ENCODE measurements at regions not wholly inside any gene's neighbourhood (a gene's known extent, or its start where the extent isn't known, plus 50 kb on each side); places are given as distances from the start of the nearest gene placed in this dataset.

DNA sequence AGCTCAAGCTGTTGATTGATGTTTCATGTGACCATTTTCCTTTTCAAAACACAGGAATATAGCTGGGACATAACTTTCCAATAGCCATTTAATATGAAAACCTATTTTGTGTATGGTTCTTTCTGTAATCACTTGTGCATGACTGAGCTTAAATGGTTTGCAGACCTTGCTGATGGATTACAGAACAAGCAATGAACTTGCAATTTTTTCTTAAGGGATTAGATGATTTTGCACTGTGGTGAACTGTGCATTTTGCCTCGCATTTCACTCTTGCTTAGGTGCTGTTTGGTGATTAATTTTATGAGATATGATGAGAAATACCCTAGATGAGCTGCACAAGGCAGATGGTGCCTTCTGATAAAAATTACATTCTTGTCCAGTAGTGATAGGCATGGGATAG, 419.0 kb upstream of the FBXO33 start:
- Mint-ChIP-seq H3K36me3 (no peaks in the 10 kb centered on the region), H3K4me1 (no peaks in the 10 kb centered on the region)
- DNase-seq = no peak

DNA sequence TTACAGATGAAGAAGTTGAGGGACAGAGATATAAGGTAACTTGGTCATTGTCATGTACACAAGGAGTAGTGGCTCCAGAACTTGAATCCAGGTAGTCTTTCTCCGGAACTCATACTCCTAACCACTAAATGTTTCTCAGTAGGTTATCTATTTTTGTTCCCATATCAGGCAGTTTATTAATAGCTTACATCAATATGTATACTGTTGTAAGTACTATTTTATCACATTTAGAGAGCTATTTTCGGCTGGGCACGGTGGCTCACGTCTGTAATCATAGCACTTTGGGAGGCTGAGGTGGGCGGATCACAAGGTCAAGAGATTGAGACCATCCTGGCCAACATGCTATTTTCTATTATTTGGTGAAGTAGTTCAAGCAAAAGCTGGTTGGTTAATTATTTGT, 415.6 kb upstream of the FBXO33 start:
- ATAC-seq (ENCODE audit: low read depth in 2 of 2) = no peak
- Mint-ChIP-seq H3K4me1 (no peaks in the 10 kb centered on the region), H3K36me3 (no peaks in the 10 kb centered on the region), H3K4me3 (no peak overlapping the region), H3K27ac (no peak overlapping the region), H3K9me3 (no peaks in the 10 kb centered on the region), H3K27me3 (no peaks in the 10 kb centered on the region)
- DNase-seq = no peak

More for the DNA sequence above, 419.0 kb upstream of the FBXO33 start:
- Mint-ChIP-seq H3K27ac (peak overlapping the region in 1 of 6 donors; percentile 21), H3K27me3 (no peaks in the 10 kb centered on the region), H3K4me3 (no peak overlapping the region), H3K9me3 (no peaks in the 10 kb centered on the region)
- ATAC-seq (ENCODE audit: low read depth in 2 of 2) = no peak

DNA sequence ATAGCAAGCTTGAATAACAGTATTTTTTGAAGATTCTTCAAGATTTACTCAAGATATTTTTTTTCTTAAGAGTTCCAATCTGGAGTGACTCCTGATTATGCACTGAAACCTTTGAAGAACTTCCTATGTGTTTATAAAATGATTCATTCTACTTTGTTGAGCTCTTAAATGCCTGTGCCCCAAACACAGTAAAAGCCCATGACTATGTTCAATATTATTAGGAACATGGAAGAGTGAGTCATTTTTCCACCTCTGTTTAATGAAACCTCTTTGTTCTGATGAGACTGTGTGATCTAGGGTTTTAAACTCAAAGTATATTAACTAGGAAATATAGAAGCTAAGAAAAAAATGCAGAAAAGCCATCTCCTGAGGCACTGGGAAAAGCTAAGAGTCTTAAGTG, 415.0 kb upstream of the FBXO33 start:
- ATAC-seq (ENCODE audit: low read depth in 2 of 2) = no peak
- no peak overlapping the region for H3K27ac Mint-ChIP-seq
- DNase-seq = no peak
- H3K9me3 Mint-ChIP-seq = no peaks in the 10 kb centered on the region
- H3K4me1 Mint-ChIP-seq = no peaks in the 10 kb centered on the region
- no peak overlapping the region for H3K4me3 Mint-ChIP-seq
- no peaks in the 10 kb centered on the region for H3K36me3 Mint-ChIP-seq
- no peaks in the 10 kb centered on the region for H3K27me3 Mint-ChIP-seq

DNA sequence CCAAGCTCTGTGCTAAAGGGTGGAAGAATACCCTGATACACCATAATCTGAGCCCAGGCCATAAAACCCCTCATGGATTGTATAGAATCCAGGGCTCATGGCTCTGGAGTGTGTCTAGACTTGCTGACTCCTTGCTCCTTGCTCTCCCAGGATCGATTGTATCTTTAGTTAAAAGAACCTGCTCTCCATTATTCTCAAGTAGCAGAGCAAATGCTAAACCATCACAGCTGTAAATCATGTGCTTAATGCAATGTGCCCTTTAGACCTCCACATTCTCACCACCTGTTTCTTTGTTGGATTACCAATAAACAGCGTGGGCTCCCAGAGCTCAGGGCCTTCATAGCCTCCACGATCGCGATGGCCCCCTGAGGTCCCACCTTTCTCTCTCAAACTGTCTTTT, 411.6 kb upstream of the FBXO33 start:
- H3K27ac Mint-ChIP-seq = no peak overlapping the region
- DNase-seq (no peak), ATAC-seq (ENCODE audit: low read depth in 2 of 2) (no peak)
- H3K27me3 Mint-ChIP-seq = no peaks in the 10 kb centered on the region
- H3K36me3 Mint-ChIP-seq = no peaks in the 10 kb centered on the region
- H3K4me1 Mint-ChIP-seq = no peaks in the 10 kb centered on the region
- H3K9me3 Mint-ChIP-seq = peaks cover 0 to 5% (median 0%) of the 10 kb centered on the region in 7 donors
- no peak overlapping the region for H3K4me3 Mint-ChIP-seq

DNA sequence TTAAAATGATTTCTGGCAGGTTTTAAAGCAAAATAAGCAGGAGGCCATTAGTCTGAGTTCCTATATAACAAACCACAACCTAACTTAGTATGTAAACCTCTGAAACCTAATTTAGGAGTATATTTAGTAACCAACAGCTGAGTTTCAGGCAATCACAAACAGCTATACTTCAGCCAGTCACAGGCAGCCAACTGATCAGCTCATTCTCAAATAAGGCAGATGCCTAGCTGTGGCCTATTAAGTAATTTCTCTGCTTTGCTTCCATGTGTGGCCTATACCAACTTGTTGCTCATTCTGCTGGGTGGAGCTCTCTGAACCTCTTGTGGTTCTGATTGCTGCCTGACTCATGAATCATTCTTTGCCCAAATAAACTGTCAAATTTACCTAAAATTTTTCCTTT, 408.9 kb upstream of the FBXO33 start:
- ATAC-seq (ENCODE audit: low read depth in 2 of 2) (no peak), DNase-seq (no peak)
- Mint-ChIP-seq H3K27ac (no peak overlapping the region), H3K4me1 (no peaks in the 10 kb centered on the region), H3K27me3 (no peaks in the 10 kb centered on the region), H3K36me3 (no peaks in the 10 kb centered on the region), H3K9me3 (peaks cover 0 to 5% (median 0%) of the 10 kb centered on the region in 7 donors), H3K4me3 (no peak overlapping the region)

DNA sequence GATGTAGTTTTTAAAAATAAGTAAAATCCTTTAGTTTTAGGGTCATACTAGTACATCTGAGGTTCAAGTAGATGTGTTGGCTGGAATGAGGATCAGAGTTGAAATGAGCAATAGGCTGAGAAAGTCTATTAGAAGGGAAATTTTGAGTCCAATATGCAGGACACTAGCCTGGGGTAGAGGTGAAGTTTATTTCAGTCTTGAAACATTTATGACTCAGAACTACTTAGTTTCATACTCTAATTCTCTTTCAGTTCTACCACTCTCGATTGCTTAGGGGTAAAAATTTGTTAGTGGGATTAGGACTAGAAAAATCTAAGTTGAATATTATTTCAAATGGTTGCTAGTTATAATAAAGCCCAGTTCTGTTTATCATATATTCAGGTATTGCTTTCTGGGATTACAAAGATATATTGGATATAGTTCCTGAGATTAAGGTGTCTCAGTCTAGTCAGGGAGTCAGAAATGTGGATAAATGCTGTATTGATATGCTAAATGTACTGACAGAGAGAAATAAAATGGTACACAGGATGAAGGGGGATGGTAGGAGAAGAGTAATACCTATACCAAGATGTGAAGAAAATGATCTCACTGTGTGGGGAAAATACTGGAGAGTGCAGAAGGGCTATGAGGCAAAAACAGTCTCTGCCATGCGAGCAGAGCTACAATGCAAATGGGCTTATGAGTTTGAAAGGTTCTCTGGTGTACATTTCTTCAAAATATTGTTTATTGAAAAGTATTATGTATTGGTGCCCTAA, 395.8 kb upstream of the FBXO33 start:
- DNase-seq = no peak
- Mint-ChIP-seq H3K4me1 (no peaks in the 10 kb centered on the region), H3K27ac (no peak overlapping the region), H3K4me3 (no peak overlapping the region), H3K9me3 (peaks cover 0 to 7% (median 6%) of the 10 kb centered on the region in 7 donors), H3K27me3 (no peaks in the 10 kb centered on the region), H3K36me3 (no peaks in the 10 kb centered on the region)
- no peak for ATAC-seq (ENCODE audit: low read depth in 2 of 2)

DNA sequence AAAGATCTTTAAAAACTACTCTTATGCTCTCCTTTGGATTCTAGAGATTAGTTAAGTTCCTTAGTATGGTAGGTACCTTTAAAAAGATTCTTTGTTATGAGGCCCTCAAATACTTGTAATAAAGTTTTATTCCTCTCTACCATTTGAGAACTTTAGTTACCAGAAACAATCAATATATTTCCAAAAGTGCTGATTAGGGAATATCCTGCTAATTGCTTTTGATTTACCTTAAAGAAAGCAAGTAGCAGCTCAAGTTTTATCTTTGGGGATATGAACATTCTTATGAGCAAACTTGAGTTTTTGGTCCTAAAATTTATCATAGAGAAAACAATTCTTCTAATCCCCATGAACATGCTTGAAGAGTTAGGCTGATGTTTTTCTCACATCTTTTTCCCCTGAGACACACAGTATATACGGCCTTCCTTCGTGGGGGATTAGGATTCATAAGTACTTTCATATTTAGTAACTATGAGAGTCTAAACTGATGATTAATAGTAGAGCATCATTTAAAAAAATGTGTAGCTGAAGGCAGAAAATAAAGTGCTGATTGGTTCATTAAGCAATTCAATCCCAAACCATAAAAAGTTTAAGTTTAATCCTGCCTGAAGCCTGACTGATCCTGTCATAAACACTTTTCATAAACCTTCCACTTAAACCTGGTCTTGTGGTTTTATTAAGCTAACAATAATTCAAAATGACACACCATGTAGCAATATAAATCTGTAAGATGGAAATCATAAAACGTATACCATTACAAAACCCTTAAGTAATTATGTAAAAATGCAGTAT, 380.5 kb upstream of the FBXO33 start:
- Mint-ChIP-seq H3K27ac (no peak overlapping the region), H3K36me3 (no peaks in the 10 kb centered on the region), H3K9me3 (peaks cover 0 to 6% (median 0%) of the 10 kb centered on the region in 7 donors), H3K4me3 (no peak overlapping the region), H3K4me1 (no peaks in the 10 kb centered on the region), H3K27me3 (no peaks in the 10 kb centered on the region)
- no peak for DNase-seq
- no peak for ATAC-seq (ENCODE audit: low read depth in 2 of 2)

DNA sequence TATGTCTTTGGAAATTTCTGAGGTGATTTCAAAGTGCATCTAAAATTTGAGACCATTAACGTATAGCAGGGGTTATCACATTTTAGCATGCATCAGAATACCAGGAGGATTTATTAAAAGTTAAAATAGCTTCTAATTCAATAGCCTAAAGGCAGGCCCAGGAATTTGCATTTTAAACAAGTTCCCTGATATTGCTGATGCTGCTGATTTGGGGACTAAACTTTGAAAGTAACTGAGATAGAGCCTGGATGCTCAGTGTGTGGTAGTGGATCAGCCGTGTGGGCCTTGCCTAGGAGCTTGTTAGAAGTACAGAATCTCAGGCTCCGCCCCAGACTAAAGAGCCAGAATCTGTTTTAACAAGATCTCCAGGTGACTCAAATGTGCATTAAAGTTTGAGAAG, 375.0 kb upstream of the FBXO33 start:
- Mint-ChIP-seq H3K27ac (no peak overlapping the region), H3K36me3 (no peaks in the 10 kb centered on the region), H3K27me3 (no peaks in the 10 kb centered on the region), H3K4me3 (no peak overlapping the region), H3K4me1 (no peaks in the 10 kb centered on the region), H3K9me3 (peaks cover 0 to 3% (median 0%) of the 10 kb centered on the region in 7 donors)
- ATAC-seq (ENCODE audit: low read depth in 2 of 2) (no peak), DNase-seq (no peak)

DNA sequence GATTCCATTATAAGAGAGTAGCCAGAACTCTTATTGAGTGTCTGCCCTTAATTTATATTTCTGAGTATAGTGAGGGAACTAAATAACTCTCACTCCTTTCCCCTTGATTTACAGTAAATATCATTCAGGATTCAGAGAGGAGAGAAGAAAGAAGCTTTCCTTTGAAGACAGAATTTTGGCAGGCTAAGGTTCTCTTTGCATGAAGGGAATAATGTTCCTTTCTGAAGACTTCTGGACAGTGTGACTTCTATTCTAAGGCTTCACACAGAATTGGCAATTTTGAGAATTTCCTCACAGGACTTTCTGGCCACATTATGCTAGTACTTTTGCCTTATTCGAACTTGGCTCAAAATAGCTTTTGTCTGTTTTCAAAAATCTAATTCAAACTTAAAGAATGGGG, 352.2 kb upstream of the FBXO33 start:
- Mint-ChIP-seq H3K36me3 (no peaks in the 10 kb centered on the region), H3K4me3 (no peak overlapping the region), H3K27me3 (no peaks in the 10 kb centered on the region), H3K4me1 (no peaks in the 10 kb centered on the region), H3K9me3 (peaks cover 0 to 7% (median 3%) of the 10 kb centered on the region in 7 donors), H3K27ac (no peak overlapping the region)
- no peak for ATAC-seq (ENCODE audit: low read depth in 2 of 2)
- DNase-seq = no peak

DNA sequence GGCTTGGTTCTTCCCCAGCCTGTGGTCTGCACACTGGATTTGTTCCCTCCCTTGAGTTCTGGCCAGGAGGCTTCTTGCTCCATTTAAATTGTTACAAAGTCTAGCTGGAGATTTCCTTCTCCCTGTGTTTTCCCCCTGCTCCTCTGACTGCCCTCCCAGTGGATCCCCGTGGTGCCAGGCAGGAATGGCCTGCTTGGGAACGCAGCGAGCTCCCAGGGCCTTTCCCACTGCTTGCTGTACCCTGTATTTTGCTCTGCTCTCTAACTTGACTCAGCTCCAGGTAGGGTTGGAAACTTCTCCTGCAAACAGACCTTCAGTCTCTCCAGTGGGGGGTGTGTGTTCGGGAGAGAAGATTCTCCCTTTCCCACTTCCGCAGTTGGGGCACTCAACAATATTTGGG, 349.2 kb upstream of the FBXO33 start:
- Mint-ChIP-seq H3K9me3 (peaks cover 2 to 11% (median 5%) of the 10 kb centered on the region in 7 donors), H3K27ac (no peak overlapping the region), H3K4me3 (no peak overlapping the region), H3K27me3 (no peaks in the 10 kb centered on the region), H3K36me3 (no peaks in the 10 kb centered on the region), H3K4me1 (no peaks in the 10 kb centered on the region)
- DNase-seq = no peak
- no peak for ATAC-seq (ENCODE audit: low read depth in 2 of 2)

DNA sequence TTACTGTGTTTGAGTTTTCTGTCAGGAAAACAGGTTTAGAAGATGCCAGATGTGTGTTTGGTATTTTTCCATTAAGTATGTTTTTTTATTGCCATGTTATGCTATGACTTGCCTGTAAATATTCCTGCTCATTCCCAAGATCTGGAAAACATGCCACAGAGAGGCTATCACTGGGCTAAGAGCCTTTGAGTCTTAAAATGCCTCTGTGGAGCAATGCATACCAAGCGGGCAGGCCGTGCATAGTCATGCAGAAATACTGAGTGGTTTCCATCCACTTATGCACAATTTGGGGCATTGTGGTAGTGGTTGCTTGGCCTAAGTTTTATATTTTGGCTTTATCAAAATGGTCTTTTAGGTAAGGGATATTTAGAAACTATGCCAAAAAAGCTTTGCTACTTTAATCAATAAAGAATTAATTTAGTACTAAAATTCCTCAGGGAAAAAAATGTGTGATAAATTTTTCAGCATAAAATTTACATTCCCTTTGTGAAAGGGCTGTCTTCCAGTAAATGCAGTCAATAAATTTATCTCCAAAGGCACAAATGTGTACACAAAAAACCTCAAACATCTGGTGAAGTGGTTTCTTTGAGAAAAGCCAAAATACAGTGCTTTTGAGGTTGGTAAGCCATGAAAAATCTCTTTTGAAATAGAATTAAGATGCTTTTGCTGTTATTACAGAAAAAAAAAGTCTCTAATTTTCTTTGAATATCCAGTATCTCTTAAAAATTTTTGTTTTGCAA, 341.3 kb upstream of the FBXO33 start:
- peaks cover 0 to 12% (median 2%) of the 10 kb centered on the region in 7 donors for H3K9me3 Mint-ChIP-seq
- no peaks in the 10 kb centered on the region for H3K27me3 Mint-ChIP-seq
- no peak overlapping the region for H3K27ac Mint-ChIP-seq
- H3K4me1 Mint-ChIP-seq = no peaks in the 10 kb centered on the region
- no peak overlapping the region for H3K4me3 Mint-ChIP-seq
- DNase-seq (no peak), ATAC-seq (ENCODE audit: low read depth in 2 of 2) (no peak)
- no peaks in the 10 kb centered on the region for H3K36me3 Mint-ChIP-seq

DNA sequence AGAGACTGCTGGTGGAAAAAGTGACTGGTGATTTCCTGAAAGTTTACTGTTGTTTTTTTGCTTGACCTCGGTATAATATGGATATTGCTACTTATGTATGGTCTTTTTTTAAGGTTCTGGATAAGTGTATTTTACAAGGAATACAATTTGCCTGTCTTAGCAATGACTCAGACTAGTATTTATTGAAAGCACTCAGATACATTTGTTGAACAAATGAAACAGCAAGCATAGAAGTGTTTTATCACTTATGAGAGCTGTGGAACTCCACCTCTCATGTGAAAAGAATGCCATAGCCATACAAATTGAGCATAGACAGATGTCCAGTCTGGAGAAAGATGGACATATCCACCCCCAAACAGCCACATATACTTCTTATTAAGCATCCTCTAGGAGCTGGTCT, 340.4 kb upstream of the FBXO33 start:
- no peak for DNase-seq
- Mint-ChIP-seq H3K27me3 (no peaks in the 10 kb centered on the region), H3K9me3 (peaks cover 0 to 7% (median 0%) of the 10 kb centered on the region in 7 donors), H3K27ac (no peak overlapping the region), H3K4me3 (no peak overlapping the region), H3K4me1 (no peaks in the 10 kb centered on the region), H3K36me3 (no peaks in the 10 kb centered on the region)
- ATAC-seq (ENCODE audit: low read depth in 2 of 2) = no peak

DNA sequence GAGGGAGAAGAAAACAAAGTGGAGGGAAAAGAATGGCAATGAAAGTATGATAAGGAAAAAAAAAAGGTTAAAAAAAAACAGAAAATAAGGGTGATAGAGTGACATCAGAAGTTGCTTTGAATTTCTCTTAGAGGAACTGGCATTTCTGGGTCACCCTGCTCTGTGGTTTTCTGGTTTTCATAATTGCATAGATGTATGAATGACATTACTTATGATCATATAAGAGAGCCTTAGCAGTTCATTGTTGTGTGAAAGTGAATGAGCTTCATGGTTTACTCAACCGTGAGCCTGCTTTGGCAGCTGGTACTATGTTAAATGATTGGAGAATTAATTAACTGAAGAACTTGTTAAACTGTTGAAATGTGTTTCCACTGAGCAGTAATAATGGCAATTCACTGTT, 336.4 kb upstream of the FBXO33 start:
- Mint-ChIP-seq H3K27ac (no peak overlapping the region), H3K4me3 (no peak overlapping the region), H3K9me3 (peaks cover 0 to 4% (median 0%) of the 10 kb centered on the region in 7 donors), H3K4me1 (peaks cover 0 to 1% (median 0%) of the 10 kb centered on the region in 3 donors), H3K36me3 (no peaks in the 10 kb centered on the region), H3K27me3 (no peaks in the 10 kb centered on the region)
- DNase-seq (no peak), ATAC-seq (ENCODE audit: low read depth in 2 of 2) (no peak)
